ENCODE measurements at regions not wholly inside any gene's neighbourhood (a gene's known extent, or its start where the extent isn't known, plus 50 kb on each side); places are given as distances from the start of the nearest gene placed in this dataset.

GRCh38 chr5:8843771-8844170 lies 702.1 kb downstream of the SEMA5A start:
- H3K4me3 ChIP-seq (ENCODE audit: low read depth, low read length) = no peak overlapping the region
- peak overlapping the region; percentile 59 for H3K27ac ChIP-seq (ENCODE audit: low read depth, low read length)
- no peak for TF ChIP-seq CTCF (IDR thresholded peaks at IDR 0.05; ENCODE audit: low read depth, low read length)
- H3K9me3 ChIP-seq (ENCODE audit: control insufficient read depth, insufficient read depth, low read length) = peaks cover 19% of the 10 kb centered on the region
- DNase-seq (ENCODE audit: low read depth, low spot score) = no peak
- CTCF ChIA-PET = interaction anchor here (1.2 to 3.7 kb wide), 10 partner anchors 9 to 957 kb away, joined by 3 to 26 read pairs (median 4); no protein-coding TSS in a partner anchor
- H3K27me3 ChIP-seq (ENCODE audit: control insufficient read depth, insufficient read depth, low read length) = no peaks in the 10 kb centered on the region
- POLR2A ChIA-PET = interaction anchor here (2.3 kb wide), 1 partner anchor 14 kb away, joined by 8 read pairs; no protein-coding TSS in a partner anchor

- TF ChIP-seq CTCF (IDR thresholded peaks at IDR 0.05; ENCODE audit: low read depth, low read length) = no peak
- no peaks in the 10 kb centered on the region for H3K27me3 ChIP-seq (ENCODE audit: control insufficient read depth, insufficient read depth, low read length)
- POLR2A ChIA-PET = interaction anchor here (2.3 kb wide), 1 partner anchor 15 kb away, joined by 8 read pairs; no protein-coding TSS in a partner anchor
- no peak for DNase-seq (ENCODE audit: low read depth, low spot score)
- H3K4me3 ChIP-seq (ENCODE audit: low read depth, low read length) = no peak overlapping the region
- CTCF ChIA-PET = interaction anchor here (1.2 to 3.7 kb wide), 6 partner anchors 9 to 957 kb away, joined by 3 to 26 read pairs (median 5); no protein-coding TSS in a partner anchor
- peak overlapping the region; percentile 59 for H3K27ac ChIP-seq (ENCODE audit: low read depth, low read length)
- H3K9me3 ChIP-seq (ENCODE audit: control insufficient read depth, insufficient read depth, low read length) = peaks cover 19% of the 10 kb centered on the region
These were observed 701.7 kb downstream of the SEMA5A start for GRCh38 chr5:8844206-8844605.

GRCh38 chr5:8844847-8845246 lies 701.0 kb downstream of the SEMA5A start:
- CTCF ChIA-PET = interaction anchor here (1.2 to 3.1 kb wide), 2 partner anchors 8 to 10 kb away, joined by 3 to 20 read pairs; no protein-coding TSS in a partner anchor
- TF ChIP-seq CTCF (IDR thresholded peaks at IDR 0.05; ENCODE audit: low read depth, low read length) = no peak
- no peak overlapping the region for H3K4me3 ChIP-seq (ENCODE audit: low read depth, low read length)

GRCh38 chr5:8845296-8845695 lies 700.6 kb downstream of the SEMA5A start:
- TF ChIP-seq CTCF (IDR thresholded peaks at IDR 0.05; ENCODE audit: low read depth, low read length) = no peak
- Histone ChIP-seq H3K4me3 (ENCODE audit: low read depth, low read length) (no peak overlapping the region), H3K27ac (ENCODE audit: low read depth, low read length) (no peak overlapping the region), H3K27me3 (ENCODE audit: control insufficient read depth, insufficient read depth, low read length) (no peaks in the 10 kb centered on the region), H3K9me3 (ENCODE audit: control insufficient read depth, insufficient read depth, low read length) (peaks cover 9% of the 10 kb centered on the region)
- DNase-seq (ENCODE audit: low read depth, low spot score) = no peak
- ChIA-PET POLR2A (no interaction called here), CTCF (no interaction called here)

More at GRCh38 chr5:8844847-8845246, 701.0 kb downstream of the SEMA5A start:
- Histone ChIP-seq H3K27me3 (ENCODE audit: control insufficient read depth, insufficient read depth, low read length) (no peaks in the 10 kb centered on the region), H3K9me3 (ENCODE audit: control insufficient read depth, insufficient read depth, low read length) (peaks cover 14% of the 10 kb centered on the region), H3K27ac (ENCODE audit: low read depth, low read length) (no peak overlapping the region)
- no peak for DNase-seq (ENCODE audit: low read depth, low spot score)
- POLR2A ChIA-PET = no interaction called here

GRCh38 chr5:8848366-8848765 lies 697.5 kb downstream of the SEMA5A start:
- no peak overlapping the region for H3K27ac ChIP-seq (ENCODE audit: low read depth, low read length)
- no peak for TF ChIP-seq CTCF (IDR thresholded peaks at IDR 0.05; ENCODE audit: low read depth, low read length)
- no peaks in the 10 kb centered on the region for H3K27me3 ChIP-seq (ENCODE audit: control insufficient read depth, insufficient read depth, low read length)
- POLR2A ChIA-PET = no interaction called here
- no peak overlapping the region for H3K4me3 ChIP-seq (ENCODE audit: low read depth, low read length)
- CTCF ChIA-PET = interaction anchor here (0.6 kb wide), 1 partner anchor 962 kb away, joined by 3 read pairs; no protein-coding TSS in a partner anchor
- no peak for DNase-seq (ENCODE audit: low read depth, low spot score)
- no peaks in the 10 kb centered on the region for H3K9me3 ChIP-seq (ENCODE audit: control insufficient read depth, insufficient read depth, low read length)

Data from AG04450 (cell line).